Kasumi-1 (cell line): ENCODE measurements at regions not wholly inside any gene's neighbourhood (a gene's known extent, or its start where the extent isn't known, plus 50 kb on each side); places are given as distances from the start of the nearest gene placed in this dataset.
A peak's percentile ranks its signal among the peaks of the same experiment; 100 is the strongest.
"Not testable (repeated sequence)": the region's sequence is repeated elsewhere in the genome, so short reads cannot be mapped to it uniquely, and the experiment has no call there.

Experiments used
- DNase-seq, 2 experiments: peaks; one replicate each; lab custom pipeline; 2025; lab: John Stamatoyannopoulos, UW

DNA sequence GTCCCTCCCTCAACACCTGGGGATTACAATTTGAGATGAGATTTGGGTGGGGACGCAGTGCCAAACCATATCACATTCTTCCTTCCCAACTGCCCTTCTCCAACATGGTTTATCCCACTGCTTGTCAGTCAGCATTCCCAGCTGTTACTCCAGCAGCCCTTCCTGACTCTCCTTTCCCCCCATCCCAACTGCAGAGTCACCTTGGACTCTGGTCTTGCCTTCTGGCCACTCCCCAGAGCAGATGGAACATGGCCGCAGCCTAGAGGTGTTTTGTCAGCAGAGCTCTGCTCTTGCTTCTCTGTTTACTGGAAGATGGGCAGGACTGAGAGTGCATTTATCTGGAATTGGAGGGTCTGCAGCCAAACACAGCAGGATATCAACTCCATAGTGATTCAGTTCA is 51.2 kb upstream of the MEX3C start:
- DNase-seq: no peak

- no peak for DNase-seq
Measured at GRCh38 chr18:51250006-51250405, 52.5 kb upstream of the MEX3C start.

- DNase-seq: no peak
Measured at GRCh38 chr18:51250458-51251024, 53.1 kb upstream of the MEX3C start.

DNA sequence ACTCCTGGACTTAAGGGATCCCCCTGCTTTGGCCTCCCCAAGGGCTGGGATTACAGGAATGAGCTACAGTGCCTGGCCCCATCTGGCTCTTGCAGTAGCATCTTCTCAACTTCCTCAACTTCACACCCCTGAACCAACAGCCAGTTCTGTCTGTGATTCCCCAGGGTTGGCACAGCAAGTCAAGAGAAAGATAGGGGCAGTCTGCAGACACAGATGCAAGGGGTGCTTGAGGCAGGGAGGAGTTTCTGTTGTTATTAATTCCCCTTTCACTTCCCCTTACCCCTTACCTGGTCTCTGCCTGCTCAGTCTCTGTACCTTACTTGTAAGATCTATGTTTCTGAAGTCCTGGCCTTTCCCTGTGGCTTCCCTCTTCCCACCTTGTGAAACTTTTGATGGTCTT is 54.1 kb upstream of the MEX3C start:
- no peak for DNase-seq

- no peak for DNase-seq
Measured at GRCh38 chr18:51253476-51253875, 56.0 kb upstream of the MEX3C start.

DNA sequence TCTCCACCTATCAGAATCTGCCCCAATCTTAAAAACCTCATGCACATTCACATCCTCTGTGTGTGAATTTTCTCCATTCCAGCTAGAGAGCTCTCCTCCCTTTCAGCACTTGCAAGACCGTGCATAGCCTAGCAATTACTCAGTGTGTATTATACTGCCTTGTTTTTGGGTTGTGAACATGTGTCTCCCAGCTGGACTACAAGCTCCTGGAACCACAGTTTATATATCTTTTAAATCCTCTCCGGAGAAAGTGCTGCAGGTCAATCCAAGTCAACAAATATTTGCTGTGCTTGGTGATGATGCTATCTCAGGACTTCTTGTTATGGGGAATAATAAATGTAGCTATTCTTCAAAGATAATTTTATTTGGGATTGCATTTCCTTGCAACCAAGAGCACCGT is 58.2 kb upstream of the MEX3C start:
- DNase-seq: no peak

DNA sequence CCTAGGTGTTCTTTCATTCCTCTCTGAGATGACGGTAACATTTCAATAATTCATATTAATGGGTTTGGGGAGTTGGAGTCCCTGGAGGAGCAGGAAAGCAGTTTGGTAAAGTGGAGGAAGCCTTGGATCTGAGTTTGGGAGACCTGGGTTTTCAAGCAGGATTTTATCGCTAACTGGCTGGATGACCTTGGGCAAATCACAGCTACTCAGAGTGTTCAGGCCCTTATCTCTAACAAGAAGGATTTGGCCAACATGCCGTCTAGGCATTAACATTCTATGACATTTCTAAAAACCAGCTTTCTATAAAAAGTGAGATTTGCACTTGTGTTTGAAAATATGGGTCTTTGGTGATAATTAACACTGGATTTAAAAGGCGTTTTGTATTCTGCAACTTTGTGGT is 59.7 kb upstream of the MEX3C start:
- no peak for DNase-seq

DNA sequence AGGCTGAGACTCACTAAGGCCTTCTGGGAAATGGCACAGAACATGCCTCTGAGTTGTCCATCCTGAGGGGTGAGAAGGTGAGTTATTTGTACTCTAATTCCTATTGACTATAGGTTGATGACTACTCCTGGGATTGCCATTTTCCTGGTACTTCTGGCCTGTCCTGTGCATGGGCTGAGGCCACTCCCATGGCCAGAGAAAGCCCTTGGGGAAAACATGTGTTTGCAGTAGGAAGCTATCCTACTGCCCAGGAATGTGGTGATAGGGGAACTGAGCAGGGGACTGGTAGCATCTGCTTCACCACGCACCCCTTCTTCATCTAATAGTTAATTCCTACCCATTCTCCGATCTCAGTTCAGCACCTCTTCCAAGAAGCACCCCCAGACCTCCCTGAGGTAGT is 62.6 kb upstream of the MEX3C start:
- DNase-seq: no peak

- not testable (repeated sequence) for DNase-seq
Measured at GRCh38 chr18:51266077-51266476, 68.6 kb upstream of the MEX3C start.

GRCh38 chr18:51266773-51267172 is 69.3 kb upstream of the MEX3C start:
- DNase-seq: no peak

DNA sequence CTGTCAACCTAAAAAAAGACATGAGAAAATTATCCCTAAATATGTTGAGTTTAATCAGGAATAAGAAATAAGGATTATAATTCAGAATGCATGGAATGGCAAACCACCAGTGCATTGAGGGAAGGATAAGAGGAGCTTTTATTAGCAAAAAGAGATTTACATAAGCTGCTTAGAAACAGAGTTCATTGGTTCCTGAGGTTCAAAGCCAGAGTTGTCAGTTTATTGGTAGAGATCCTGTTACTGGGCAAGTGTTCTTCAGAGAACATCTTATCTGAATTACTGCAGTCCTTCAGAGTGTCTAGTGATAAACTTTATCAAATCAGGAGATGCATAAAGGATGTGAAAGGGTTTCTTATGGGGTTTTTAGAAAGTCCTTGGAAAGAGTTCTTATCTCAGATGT is 76.0 kb upstream of the MEX3C start:
- DNase-seq: no peak

GRCh38 chr18:51275712-51276476 is 78.4 kb upstream of the MEX3C start:
- no peak for DNase-seq

- peak; percentile 22 to 57 for DNase-seq
Measured at GRCh38 chr18:51278045-51278649, 80.7 kb upstream of the MEX3C start.

- DNase-seq: no peak
Measured at GRCh38 chr18:51279367-51279984, 82.0 kb upstream of the MEX3C start.

DNA sequence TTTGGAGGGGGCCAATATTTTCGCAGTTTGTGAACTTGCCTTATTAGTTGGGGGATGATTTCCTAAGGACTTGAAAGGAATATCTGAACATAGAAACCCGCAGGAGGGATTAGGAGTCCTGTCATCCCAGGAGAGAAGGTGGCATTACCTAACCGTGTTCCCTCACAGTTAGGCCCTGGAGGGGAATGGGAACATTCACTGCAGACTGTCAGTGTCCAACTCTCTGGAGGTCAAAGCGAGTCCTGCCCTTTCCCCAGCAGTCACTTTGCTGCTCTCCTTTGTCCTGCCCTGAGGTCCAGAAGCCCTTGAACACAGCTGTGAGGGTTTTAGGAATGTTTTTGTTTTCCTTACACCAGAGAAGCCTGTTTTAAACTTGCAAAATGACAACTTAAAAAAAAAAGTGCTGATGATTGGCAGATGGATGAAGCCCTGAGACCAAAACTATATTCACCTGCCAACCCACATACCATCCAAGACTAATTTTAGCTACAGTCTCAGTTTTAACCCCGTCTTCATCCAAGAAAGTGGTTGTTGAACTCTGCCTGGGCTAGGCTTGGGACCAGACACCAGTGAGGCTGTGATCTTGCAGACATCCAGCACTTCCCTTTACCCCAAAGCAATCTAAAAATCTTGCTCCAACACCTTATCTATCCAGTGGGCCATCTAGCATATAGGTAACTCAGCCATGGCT is 90.5 kb upstream of the MEX3C start:
- DNase-seq: no peak

GRCh38 chr18:51288582-51288981 is 91.1 kb upstream of the MEX3C start:
- no peak for DNase-seq

DNA sequence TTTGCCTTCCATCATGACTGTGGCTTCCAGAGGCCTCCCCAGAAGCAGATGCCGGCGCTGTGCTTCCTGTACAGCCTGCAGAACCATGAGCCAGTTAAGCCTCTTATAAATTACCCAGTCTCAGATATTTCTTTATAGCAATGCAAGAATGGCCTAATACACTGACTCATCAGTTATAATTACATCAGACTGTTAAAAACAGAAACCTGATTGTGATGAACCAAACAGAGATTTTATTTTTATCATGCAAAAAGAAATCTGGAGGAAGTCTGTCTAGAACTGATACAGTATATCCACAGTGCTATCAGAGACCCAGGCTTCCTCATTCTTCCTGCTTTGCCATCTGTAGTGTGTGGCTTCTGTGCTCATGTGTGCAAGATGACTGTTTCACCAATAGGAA is 93.4 kb upstream of the MEX3C start:
- peak; percentile 22 for DNase-seq

DNA sequence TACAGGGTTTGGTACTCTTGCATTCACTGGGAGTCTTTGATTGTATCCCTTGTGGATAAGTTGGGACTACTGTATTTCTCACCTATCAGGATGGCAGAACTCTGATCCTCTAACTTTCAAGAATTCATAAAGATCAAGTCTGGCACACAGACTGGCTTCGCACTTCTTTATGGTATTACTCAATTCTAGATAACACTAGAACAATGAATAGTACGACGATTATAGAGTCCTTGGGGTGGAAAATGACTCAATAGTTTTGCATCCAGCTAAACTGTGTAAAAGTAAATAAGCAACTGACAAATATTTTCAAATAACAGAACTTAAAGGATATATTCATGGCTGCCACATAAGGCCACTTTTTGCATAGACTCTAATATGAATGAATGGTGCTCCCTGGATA is 103.4 kb upstream of the MEX3C start:
- no peak for DNase-seq

- DNase-seq: no peak
Measured at GRCh38 chr18:51301376-51301775, 103.9 kb upstream of the MEX3C start.

DNA sequence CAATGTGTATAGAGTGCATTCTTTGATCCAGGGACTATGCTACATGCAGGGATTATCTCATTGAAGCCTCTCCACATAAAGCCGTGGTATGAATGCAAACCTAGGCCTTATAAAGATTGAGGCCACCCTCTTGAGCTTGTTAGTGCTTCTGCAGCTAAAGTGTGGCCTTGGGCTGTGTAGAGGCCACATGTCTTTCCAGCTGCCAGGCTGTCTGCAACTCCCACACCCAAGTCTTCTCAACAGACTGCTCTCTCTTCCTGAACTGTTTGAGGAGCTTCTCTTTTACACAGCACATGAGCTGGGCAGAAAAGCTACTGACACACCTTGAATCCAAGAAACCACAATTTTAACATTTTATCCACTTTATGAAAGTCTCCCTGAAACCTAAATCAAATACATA is 119.2 kb upstream of the MEX3C start:
- no peak for DNase-seq

DNA sequence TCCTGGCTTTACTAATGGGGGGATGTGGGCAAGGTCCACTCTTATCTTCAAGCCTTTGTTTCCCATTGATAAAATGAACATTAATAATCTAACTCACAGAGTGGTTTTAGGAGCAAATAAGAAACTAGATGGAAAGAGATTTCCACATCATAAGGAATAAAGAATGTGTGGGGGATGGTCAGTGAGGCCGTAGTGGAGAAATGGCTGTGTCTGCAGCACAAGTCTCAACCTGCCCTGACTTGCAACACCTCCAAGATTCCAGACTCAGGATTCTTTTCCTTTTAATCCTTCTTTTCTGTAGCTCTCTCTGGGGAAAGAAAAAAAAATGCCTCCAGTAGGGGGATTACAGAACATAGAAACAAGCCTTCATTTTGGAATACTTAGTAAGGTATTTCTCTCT is 124.2 kb upstream of the MEX3C start:
- DNase-seq: no peak

- DNase-seq: no peak
Measured at GRCh38 chr18:51323961-51324360, 126.5 kb upstream of the MEX3C start.

DNA sequence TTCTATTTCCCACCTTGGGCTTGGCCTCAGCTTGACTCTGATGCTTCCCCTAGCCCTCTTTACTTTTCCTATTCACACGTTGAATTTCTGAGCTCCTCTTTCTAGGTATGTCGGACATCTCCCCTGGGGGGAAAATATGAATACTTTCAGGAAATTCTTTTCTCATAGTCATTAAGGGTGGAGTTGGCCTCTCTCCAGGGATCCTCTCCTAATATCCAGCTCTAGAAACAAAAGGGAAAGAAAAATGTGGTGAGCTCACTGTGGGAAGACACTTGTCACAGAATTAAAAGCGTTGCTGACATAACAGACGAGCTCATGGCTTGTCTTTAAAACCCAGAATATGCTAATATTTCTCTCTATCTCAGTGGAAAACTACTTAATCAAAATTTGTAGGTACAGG is 132.7 kb upstream of the MEX3C start:
- DNase-seq: no peak
